Liver (tissue), 3 donors: ENCODE measurements at regions not wholly inside any gene's neighbourhood (a gene's known extent, or its start where the extent isn't known, plus 50 kb on each side); places are given as distances from the start of the nearest gene placed in this dataset.

Source experiments
- ATF3 ChIP-seq: IDR thresholded peaks from 2 replicates; pipeline ENCODE4 v1.6.1; 2016; ENCODE audit warnings: antibody characterized with exemption
- HNF4G ChIP-seq: IDR thresholded peaks from 2 replicates; pipeline ENCODE4 v1.6.1; 2016; ENCODE audit warnings: antibody characterized with exemption
- JUND ChIP-seq, 2 donors: IDR thresholded peaks; 2 replicates each; pipeline ENCODE4 v1.6.1; 2016; ENCODE audit warnings: antibody characterized with exemption in 2 of 2
- RAD21 ChIP-seq, 2 donors: IDR thresholded peaks; 2 replicates each; pipeline ENCODE4 v1.6.1; 2016; ENCODE audit warnings: antibody characterized with exemption in 2 of 2, mild to moderate bottlenecking in 2 of 2
- TAF1 ChIP-seq: conservative IDR thresholded peaks from 2 replicates; pipeline ENCODE4 v1.6.1; 2016; ENCODE audit warnings: antibody characterized with exemption, mild to moderate bottlenecking
- YY1 ChIP-seq: IDR thresholded peaks from 2 replicates; pipeline ENCODE4 v1.6.1; 2016; ENCODE audit warnings: antibody characterized with exemption, mild to moderate bottlenecking
- ZBTB33 ChIP-seq: IDR thresholded peaks from 2 replicates; pipeline ENCODE4 v1.6.1; 2016; ENCODE audit warnings: antibody characterized with exemption
- TF ChIP-seq, protein P1 (sequence below): fragments of 150-350 bp; IDR thresholded peaks from 2 replicates; pipeline ENCODE4 v1.5.1; 2017; ENCODE audit warnings: improper control_type of control experiment, low read depth, low read length; ENCODE audit not compliant: missing input control
- TF ChIP-seq, protein P2 (sequence below): IDR thresholded peaks from 2 replicates; pipeline ENCODE4 v1.6.1; 2016; ENCODE audit warnings: antibody characterized with exemption, mild to moderate bottlenecking
- TF ChIP-seq, protein P3 (sequence below): IDR thresholded peaks from 2 replicates; pipeline ENCODE4 v1.6.1; 2016; ENCODE audit warnings: antibody characterized with exemption
- donor health status: healthy.
- donor health status: healthy.

GRCh38 chr6:139821676-139822223, 447.3 kb upstream of the CITED2 start:
- TF ChIP-seq, protein P1, sequence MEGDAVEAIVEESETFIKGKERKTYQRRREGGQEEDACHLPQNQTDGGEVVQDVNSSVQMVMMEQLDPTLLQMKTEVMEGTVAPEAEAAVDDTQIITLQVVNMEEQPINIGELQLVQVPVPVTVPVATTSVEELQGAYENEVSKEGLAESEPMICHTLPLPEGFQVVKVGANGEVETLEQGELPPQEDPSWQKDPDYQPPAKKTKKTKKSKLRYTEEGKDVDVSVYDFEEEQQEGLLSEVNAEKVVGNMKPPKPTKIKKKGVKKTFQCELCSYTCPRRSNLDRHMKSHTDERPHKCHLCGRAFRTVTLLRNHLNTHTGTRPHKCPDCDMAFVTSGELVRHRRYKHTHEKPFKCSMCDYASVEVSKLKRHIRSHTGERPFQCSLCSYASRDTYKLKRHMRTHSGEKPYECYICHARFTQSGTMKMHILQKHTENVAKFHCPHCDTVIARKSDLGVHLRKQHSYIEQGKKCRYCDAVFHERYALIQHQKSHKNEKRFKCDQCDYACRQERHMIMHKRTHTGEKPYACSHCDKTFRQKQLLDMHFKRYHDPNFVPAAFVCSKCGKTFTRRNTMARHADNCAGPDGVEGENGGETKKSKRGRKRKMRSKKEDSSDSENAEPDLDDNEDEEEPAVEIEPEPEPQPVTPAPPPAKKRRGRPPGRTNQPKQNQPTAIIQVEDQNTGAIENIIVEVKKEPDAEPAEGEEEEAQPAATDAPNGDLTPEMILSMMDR: no peak
- TF ChIP-seq, protein P2, sequence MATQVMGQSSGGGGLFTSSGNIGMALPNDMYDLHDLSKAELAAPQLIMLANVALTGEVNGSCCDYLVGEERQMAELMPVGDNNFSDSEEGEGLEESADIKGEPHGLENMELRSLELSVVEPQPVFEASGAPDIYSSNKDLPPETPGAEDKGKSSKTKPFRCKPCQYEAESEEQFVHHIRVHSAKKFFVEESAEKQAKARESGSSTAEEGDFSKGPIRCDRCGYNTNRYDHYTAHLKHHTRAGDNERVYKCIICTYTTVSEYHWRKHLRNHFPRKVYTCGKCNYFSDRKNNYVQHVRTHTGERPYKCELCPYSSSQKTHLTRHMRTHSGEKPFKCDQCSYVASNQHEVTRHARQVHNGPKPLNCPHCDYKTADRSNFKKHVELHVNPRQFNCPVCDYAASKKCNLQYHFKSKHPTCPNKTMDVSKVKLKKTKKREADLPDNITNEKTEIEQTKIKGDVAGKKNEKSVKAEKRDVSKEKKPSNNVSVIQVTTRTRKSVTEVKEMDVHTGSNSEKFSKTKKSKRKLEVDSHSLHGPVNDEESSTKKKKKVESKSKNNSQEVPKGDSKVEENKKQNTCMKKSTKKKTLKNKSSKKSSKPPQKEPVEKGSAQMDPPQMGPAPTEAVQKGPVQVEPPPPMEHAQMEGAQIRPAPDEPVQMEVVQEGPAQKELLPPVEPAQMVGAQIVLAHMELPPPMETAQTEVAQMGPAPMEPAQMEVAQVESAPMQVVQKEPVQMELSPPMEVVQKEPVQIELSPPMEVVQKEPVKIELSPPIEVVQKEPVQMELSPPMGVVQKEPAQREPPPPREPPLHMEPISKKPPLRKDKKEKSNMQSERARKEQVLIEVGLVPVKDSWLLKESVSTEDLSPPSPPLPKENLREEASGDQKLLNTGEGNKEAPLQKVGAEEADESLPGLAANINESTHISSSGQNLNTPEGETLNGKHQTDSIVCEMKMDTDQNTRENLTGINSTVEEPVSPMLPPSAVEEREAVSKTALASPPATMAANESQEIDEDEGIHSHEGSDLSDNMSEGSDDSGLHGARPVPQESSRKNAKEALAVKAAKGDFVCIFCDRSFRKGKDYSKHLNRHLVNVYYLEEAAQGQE: no peak
- TF ChIP-seq ZBTB33: no peak
- no peak for TF ChIP-seq HNF4G
- TF ChIP-seq, protein P3, sequence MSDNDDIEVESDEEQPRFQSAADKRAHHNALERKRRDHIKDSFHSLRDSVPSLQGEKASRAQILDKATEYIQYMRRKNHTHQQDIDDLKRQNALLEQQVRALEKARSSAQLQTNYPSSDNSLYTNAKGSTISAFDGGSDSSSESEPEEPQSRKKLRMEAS: no peak
- no peak for TF ChIP-seq JUND (IDR thresholded peaks at IDR 0.05)
- TF ChIP-seq YY1: no peak
- TF ChIP-seq ATF3: no peak
- no peak for TF ChIP-seq TAF1
- no peak for TF ChIP-seq RAD21 (IDR thresholded peaks at IDR 0.05)
